ENCODE measurements at regions not wholly inside any gene's neighbourhood (a gene's known extent, or its start where the extent isn't known, plus 50 kb on each side); places are given as distances from the start of the nearest gene placed in this dataset.

DNA sequence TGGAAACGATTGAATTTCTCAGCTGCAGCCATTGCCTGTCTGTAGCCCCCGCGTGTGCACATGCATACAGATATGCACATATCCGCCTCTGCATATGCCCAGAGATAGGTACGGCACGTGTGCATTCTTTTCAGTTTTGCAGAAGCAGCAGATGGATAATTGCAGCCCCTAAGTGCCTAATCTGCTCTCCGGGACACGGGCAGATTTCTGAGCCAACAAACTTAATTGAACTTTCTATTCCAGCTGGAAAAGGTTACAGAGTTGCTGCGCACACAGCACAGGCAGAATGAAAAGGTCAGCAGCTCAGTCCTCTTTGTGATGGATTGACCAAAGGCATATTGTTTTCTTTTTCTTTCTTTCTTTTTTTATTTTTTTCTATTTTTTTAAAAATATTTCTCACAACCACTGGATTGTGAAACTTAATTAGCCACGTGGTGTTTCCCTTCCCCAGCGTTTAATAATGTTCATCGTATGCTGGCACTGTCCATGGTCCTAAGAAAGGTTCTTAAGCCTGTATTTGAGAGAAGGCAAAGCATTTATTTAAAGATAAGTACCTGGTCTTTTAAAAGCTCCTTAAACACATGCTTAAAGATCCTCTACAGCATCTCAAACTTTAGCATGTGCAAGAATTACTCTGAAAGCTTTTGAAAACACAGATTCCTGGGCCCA, 270.2 kb upstream of the BRINP1 start:
- TF ChIP-seq, protein P1, sequence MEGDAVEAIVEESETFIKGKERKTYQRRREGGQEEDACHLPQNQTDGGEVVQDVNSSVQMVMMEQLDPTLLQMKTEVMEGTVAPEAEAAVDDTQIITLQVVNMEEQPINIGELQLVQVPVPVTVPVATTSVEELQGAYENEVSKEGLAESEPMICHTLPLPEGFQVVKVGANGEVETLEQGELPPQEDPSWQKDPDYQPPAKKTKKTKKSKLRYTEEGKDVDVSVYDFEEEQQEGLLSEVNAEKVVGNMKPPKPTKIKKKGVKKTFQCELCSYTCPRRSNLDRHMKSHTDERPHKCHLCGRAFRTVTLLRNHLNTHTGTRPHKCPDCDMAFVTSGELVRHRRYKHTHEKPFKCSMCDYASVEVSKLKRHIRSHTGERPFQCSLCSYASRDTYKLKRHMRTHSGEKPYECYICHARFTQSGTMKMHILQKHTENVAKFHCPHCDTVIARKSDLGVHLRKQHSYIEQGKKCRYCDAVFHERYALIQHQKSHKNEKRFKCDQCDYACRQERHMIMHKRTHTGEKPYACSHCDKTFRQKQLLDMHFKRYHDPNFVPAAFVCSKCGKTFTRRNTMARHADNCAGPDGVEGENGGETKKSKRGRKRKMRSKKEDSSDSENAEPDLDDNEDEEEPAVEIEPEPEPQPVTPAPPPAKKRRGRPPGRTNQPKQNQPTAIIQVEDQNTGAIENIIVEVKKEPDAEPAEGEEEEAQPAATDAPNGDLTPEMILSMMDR (IDR thresholded peaks at IDR 0.05; ENCODE audit: low read length): no peak
- TF ChIP-seq EZH2 (optimal IDR thresholded peaks at IDR 0.05; ENCODE audit: low read depth, low read length) (no peak), EZH2phosphoT487 (IDR thresholded peaks at IDR 0.05; ENCODE audit: low read length) (no peak)
- H3K27ac ChIP-seq (ENCODE audit: low read length): no peak overlapping the region
- DNase-seq: no peak
- no peak overlapping the region for H3K4me2 ChIP-seq (ENCODE audit: low read depth, low read length)
- H3K9ac ChIP-seq (ENCODE audit: low read length): no peak overlapping the region
- no peak overlapping the region for H3K4me3 ChIP-seq (ENCODE audit: low read length)
- no peaks in the 10 kb centered on the region for H3K79me2 ChIP-seq (ENCODE audit: low read length)
- H3K4me1 ChIP-seq (ENCODE audit: low read length): no peaks in the 10 kb centered on the region
- no peaks in the 10 kb centered on the region for H4K20me1 ChIP-seq (ENCODE audit: insufficient read depth, low read length)
- no peaks in the 10 kb centered on the region for H3K9me2 ChIP-seq (replicated peaks; ENCODE audit: insufficient read depth, low read length)
- H3K9me3 ChIP-seq (replicated peaks; ENCODE audit: insufficient read depth, low read length): no peaks in the 10 kb centered on the region
- H3F3A ChIP-seq (ENCODE audit: insufficient read depth, low read length): no peaks in the 10 kb centered on the region
- no peaks in the 10 kb centered on the region for H3K36me3 ChIP-seq (replicated peaks; ENCODE audit: insufficient read depth, low read length)
- no peak overlapping the region for H2AFZ ChIP-seq (ENCODE audit: low read length)
- H3K27me3 ChIP-seq (replicated peaks; ENCODE audit: insufficient read depth, low read length): no peaks in the 10 kb centered on the region

DNA sequence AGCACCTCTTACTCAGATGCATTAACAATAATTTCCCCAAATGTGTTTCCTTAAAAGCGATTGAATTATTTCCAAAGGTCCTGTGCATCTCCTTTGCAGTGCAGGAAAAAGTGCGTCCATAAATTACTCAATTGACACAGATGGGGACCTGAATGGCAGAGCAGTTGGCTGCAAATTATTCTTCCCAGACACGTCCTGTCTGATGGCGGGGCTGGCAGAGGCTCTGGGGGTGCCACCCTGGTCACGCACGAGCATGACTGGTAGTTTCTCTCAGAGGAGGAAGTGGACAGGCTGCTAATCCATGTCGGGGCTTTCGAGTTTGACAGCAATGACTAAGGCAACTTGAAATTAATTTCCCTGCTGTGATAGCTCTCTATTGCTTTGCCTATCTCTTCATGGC, 264.8 kb upstream of the BRINP1 start:
- DNase-seq: no peak
- H3F3A ChIP-seq (ENCODE audit: insufficient read depth, low read length): no peaks in the 10 kb centered on the region
- H3K4me2 ChIP-seq (ENCODE audit: low read depth, low read length): no peak overlapping the region
- H3K27ac ChIP-seq (ENCODE audit: low read length): no peak overlapping the region
- H2AFZ ChIP-seq (ENCODE audit: low read length): no peak overlapping the region
- no peaks in the 10 kb centered on the region for H3K4me1 ChIP-seq (ENCODE audit: low read length)
- H3K4me3 ChIP-seq (ENCODE audit: low read length): no peak overlapping the region
- no peaks in the 10 kb centered on the region for H3K9me2 ChIP-seq (replicated peaks; ENCODE audit: insufficient read depth, low read length)
- TF ChIP-seq EZH2phosphoT487 (IDR thresholded peaks at IDR 0.05; ENCODE audit: low read length) (no peak), EZH2 (optimal IDR thresholded peaks at IDR 0.05; ENCODE audit: low read depth, low read length) (no peak)
- TF ChIP-seq, protein P1 (IDR thresholded peaks at IDR 0.05; ENCODE audit: low read length): no peak
- no peaks in the 10 kb centered on the region for H3K27me3 ChIP-seq (replicated peaks; ENCODE audit: insufficient read depth, low read length)
- no peaks in the 10 kb centered on the region for H3K36me3 ChIP-seq (replicated peaks; ENCODE audit: insufficient read depth, low read length)
- H4K20me1 ChIP-seq (ENCODE audit: insufficient read depth, low read length): no peaks in the 10 kb centered on the region
- no peak overlapping the region for H3K9ac ChIP-seq (ENCODE audit: low read length)
- H3K79me2 ChIP-seq (ENCODE audit: low read length): no peaks in the 10 kb centered on the region
- H3K9me3 ChIP-seq (replicated peaks; ENCODE audit: insufficient read depth, low read length): no peaks in the 10 kb centered on the region

DNA sequence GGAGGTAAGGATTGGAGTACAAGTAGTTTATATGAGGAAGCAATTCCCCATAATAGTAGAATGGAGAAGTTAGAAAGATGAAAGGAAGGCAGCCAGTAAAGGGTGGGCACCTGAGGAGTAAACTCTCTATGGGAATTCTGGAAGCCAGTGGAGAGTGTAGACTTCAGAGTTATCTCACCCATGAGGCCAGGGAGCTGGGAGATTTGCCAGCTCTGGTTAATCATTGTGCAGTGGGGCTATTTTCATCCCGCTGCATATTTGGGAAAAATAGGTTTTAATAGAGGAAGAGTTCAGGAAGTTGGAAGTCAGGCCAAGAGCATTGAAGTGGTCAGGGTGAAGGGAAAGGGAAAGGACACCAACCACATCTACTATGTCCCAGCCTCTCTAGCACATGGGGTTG, 242.3 kb upstream of the BRINP1 start:
- TF ChIP-seq EZH2 (optimal IDR thresholded peaks at IDR 0.05; ENCODE audit: low read depth, low read length): no peak
- TF ChIP-seq, protein P1 (IDR thresholded peaks at IDR 0.05; ENCODE audit: low read length): no peak
- TF ChIP-seq EZH2phosphoT487 (IDR thresholded peaks at IDR 0.05; ENCODE audit: low read length): no peak

More for the DNA sequence above, 242.3 kb upstream of the BRINP1 start:
- Histone ChIP-seq H3K27ac (ENCODE audit: low read length) (no peak overlapping the region), H3K27me3 (replicated peaks; ENCODE audit: insufficient read depth, low read length) (no peaks in the 10 kb centered on the region), H3K4me2 (ENCODE audit: low read depth, low read length) (no peak overlapping the region), H3K79me2 (ENCODE audit: low read length) (no peaks in the 10 kb centered on the region), H2AFZ (ENCODE audit: low read length) (no peak overlapping the region), H3K9ac (ENCODE audit: low read length) (no peak overlapping the region), H3K4me3 (ENCODE audit: low read length) (no peak overlapping the region), H3K4me1 (ENCODE audit: low read length) (no peaks in the 10 kb centered on the region), H3K9me2 (replicated peaks; ENCODE audit: insufficient read depth, low read length) (no peaks in the 10 kb centered on the region), H4K20me1 (ENCODE audit: insufficient read depth, low read length) (no peaks in the 10 kb centered on the region), H3K9me3 (replicated peaks; ENCODE audit: insufficient read depth, low read length) (no peaks in the 10 kb centered on the region), H3F3A (ENCODE audit: insufficient read depth, low read length) (no peaks in the 10 kb centered on the region), H3K36me3 (replicated peaks; ENCODE audit: insufficient read depth, low read length) (no peaks in the 10 kb centered on the region)
- DNase-seq: no peak

All from MM.1S (cell line).